Hematopoietic multipotent progenitor cell treated with erythropoietin and hydrocortisone succinate and interleukin-3 and kit ligand, for 4 days (in vitro differentiated cells): ENCODE measurements at regions not wholly inside any gene's neighbourhood (a gene's known extent, or its start where the extent isn't known, plus 50 kb on each side); places are given as distances from the start of the nearest gene placed in this dataset.

ENCODE experiments used
- DNase-seq: peaks from one replicate; pipeline ENCODE4 v3.0.0-alpha.2; 2015

DNA sequence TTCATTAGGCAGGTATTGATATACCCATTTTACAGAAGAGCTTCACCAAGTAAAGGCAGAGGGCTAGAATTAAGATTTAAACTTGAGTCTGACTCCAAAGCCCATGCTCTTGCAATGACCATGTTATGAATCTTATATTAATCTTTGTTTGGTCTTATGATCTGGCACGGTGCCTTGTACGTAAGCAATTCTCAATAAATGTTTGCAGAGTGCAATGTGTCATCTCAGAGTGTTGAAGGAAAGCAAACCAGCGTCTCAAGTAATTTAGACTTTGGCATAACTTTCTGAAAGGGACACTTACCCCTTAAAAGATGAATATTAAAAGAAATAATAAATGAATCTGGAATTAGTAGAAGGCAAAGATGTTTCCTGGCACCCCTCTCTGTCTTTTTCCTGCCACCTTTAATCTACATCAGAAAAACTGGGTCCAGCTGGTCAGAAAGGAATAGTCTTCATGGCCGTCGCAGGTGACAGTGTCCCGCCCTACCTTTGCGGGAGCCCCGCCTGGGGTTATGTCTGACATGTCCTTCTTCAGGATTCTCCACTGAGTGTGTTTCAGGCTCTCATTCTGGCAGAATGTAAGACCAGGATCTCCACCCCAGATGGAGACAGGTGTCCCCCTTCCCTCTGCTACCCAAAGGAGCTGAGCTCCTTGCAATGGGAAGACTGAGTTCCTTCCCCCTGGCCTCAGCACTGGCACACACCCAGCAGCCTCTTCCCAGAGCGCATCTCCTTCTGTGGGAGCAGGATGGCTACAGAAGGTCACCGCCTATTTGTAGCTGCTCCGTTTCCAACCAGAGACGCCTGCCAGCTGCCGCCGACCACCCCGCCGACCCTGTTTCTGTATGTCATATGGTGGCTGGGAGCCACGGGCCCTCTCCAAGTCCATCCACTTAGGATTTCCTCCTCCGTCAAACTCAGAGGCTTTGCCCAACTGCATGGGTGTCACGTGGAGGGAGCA, 266.3 kb upstream of the ECI2 start:
- DNase-seq, result no peak

DNA sequence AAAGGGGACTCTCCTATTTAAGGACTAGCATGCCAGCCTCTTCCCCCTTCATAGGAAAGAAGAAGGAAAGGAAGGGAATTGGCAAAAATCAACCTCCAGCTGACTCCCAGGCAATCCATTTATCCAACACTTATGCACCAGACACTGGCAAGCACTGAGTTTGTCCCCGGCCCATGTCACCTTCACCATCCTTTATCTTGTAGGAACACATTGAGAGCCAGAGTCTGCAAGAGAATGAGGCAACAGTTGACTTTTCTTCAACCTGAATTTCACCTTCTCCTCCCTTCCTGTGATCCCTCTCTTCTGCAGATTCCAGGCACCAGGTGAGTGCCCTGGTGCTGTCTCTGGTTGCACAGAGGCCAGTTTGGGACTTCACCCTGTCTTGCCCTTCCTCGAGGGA, 264.3 kb upstream of the ECI2 start:
- no peak for DNase-seq

DNA sequence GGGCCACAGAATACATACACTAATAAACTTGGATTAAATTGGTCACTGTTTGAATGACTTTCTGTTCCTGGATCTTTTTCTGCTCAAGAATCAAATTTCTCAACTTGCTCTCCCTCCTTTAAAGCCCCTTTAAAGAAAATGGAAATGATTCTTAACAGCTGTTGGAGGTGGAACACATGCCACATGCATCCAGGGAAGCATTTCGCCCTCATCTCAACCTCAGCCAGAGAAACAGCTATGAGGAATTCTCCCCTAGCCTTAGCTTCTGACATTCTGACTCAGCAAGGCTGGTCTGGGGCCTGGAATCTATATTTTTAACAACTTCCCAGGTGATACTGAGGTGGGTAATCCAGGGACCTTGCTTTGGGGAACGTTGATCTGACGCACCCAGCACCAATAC, 263.4 kb upstream of the ECI2 start:
- no peak for DNase-seq

DNA sequence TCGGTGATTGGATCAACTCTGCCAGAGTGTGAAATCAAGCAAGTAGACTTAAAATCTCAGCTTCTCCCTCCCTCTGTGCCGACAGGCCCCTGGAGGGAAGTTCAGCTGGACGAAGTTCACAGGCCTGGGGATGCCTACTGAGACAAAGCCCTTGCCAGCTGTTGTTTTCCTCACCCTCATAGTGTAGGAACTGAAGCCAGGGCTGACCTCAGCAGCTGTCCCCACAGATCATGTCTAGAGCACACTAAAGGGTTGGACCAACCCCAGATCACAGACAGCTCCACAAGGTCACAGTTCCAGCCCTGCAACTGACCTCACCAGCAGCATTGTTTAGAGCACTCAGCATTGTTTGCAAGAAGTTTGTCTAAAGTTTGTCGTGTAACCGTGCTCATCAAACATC, 261.9 kb upstream of the ECI2 start:
- DNase-seq, result no peak

DNA sequence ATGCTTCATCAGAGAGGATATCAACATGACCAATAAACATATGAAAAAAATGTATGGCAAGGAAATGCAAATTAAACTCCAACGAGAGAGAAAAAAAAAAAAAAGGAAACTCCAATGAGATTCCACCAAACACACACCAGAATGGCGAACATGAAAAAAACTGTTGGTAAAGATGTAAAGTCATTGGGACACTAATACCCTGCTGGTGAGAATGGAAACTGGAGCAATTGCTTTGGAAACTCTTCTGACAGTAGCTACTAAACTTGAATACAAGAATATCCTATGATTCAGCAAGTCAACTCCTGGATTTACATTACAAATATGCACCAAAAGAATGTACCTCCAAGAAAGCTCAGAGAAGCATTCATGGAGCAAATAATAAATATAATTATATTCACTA, 260.7 kb upstream of the ECI2 start:
- no peak for DNase-seq

DNA sequence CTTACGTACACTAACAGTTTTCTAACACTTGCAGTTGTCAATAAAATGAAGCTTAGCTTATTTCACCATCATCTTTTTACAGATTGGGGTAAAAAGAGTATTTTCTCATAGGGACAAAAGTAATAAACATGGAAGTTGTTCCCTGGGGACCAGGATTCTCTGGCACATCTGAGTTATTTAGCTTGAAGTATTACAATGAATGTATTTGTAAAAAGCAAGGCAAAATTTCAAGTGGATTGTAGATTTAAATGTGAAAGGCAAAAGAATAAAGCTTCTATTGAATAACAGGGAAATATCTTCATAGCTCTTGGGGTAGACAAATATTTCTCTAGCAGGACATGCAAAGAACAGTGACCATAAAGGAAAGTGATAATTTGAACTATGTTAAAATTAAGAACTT, 260.0 kb upstream of the ECI2 start:
- DNase-seq, result no peak

DNA sequence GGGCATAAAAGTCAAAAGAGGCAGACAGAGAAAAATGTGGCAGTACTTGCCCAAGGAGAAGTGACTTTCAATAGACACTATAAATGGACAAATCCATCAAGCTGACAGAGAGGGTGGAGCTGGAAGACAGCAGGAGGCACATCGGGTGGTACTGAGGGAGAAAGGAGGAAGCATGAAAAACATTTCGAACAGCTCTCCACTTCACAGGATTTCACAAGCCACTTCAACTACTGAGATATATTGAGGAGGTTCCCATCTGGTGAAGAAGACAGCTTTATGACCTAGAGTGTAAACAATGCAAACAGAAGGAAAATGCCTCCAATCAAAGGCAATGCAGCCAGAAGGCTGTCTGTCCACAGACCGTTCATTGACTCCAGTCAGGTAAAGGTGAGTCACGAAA, 259.4 kb upstream of the ECI2 start:
- peak; percentile 4 for DNase-seq

DNA sequence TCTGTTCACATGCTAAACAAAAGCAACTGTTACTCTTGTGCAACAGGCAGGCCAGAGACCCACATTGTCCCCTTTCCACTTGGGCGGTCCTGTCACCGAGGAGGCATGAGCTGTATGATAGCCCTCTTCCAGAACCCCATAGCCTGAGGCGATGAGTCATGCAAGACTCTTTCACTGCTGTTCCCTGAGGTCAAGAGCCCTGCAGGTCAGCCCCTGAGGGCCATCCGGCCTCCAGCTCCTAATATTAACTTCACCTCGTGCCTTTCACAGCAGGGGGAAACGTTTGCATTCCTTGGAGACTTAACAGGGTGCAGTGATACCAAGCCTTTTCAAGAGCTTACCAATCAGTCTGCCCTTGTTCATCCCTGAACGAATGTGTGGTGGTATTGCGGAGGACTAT, 253.3 kb upstream of the ECI2 start:
- DNase-seq, result no peak

DNA sequence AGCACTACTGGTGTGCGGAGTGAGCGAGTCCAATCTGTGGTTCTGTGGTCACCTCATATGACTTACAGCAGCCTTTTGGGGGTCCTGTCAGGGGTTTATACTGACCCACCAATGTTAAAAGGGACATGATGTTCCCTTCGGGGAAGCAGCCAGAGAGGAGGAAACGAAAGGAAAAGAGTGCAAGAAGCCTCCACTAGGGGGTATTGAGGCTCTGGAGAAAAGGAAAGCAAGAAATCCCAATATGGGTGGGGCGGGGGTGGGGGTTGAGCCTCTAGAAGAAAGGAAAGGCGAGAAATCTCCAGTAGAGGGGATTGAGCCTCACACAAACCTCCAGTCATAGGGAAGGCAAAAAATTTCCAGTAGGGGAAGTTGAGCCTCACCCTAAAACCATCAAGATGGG, 249.3 kb upstream of the ECI2 start:
- no peak for DNase-seq

DNA sequence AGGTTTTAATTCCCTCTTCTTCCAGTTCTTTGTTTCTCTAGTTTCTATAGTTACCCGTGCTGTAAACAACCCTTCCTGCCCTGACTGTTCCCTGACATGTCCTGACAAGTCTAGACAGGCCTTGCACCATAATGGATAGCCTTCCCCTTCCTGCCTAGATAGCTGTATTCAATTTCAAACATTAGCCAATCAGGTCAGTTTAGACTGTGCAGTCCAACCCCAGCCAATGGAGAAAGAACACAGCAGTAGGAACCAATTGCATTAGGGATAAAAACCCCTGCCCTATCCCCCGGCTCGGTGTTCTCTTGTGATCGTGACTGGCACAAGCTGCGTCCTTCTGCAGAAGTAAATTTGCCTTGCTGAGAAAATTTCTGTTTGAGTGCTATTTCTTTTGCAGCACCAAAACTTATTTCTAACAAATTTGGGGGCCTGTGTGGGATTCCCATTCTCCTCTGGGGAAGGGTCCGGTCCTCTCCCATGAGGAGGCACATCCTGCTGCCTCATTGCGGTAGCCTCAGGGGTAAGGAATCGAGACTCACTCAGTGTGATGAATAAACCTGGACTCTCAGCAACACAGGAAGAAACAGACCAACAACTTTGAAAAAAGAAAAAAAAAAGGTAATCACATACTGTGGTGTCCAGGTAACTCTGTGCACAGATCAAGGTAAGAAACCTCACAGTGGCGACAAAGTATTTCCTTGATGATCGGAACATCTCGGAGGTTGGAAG, 248.7 kb upstream of the ECI2 start:
- DNase-seq, result no peak

DNA sequence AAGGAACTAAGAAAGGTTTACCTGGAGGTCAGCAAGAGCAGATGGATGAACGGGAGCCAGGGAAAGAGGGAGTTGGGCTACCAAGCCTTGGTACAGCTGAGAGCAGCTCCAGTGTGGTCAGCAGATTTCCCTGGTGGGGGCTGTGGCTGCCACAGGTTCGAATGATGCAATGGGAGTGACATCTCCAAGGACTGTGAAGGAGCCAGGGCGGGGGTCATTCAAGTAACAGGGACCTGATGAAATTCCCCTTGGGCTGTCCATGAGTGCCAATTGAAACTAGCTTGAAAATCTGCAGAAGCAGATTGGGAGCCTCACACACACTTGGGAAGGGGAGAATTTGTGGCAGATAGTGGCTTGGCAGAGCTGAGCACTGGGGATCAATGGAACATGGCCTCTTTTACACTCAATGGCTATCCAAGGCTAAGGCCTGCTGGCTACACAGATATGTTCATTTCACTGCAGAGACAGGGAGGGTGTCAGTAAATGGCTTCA, 247.0 kb upstream of the ECI2 start:
- DNase-seq, result no peak

DNA sequence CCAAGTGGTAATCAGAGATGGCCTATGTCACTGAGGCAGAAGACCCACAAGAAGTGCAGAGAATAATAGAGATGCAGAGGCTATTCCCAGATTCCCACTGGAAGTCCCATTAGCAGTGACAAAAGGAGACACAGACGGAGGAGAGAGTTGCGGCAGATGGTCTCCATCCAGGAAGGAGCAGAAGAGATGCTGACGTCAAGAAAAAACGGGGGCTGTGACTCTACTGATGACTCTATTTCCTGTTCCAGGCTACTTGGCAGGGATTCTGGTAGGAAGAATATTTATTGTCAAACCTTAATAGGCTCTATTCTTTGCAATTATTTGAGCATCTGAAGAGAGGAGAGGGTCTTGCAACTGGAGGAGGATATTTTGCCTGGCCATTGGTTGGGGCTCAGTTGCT, 246.0 kb upstream of the ECI2 start:
- DNase-seq, result no peak

DNA sequence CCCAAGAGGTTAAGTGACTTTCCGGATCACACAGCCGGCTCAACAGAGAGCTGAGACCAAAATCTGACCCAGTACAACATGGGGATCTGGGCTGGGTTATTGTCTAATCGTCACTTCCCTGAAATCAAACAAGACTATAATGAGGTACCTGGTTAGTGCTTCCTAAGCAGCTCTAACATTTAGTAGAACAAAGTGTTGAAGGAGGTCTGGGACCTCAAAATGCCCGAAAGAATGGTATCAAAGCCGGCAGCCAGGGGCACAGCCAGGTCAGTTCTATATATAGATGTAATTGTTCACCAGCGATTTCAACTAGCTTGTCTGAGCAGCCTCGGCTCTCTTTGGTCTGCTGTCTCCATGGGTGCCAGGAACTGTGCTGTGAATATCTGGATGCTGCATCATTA, 245.5 kb upstream of the ECI2 start:
- DNase-seq, result no peak

DNA sequence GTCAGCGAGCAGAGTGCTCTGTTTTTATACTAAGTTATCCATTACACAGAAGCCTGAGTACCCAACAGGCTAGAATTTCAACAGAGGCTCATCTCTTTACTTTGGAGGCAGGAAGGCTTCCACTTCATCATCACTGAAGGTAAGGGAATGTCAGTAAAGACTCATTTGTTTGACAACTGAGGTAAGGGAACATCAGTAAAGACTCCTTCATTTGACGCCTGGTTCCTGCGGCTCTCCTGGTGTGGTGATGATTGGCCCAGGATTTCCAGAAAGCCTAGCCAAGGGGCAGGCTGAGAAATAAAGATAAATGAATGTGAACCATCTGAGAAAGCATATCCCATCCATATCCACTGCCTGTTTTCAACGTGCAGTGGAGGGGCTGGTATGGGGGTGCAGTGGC, 244.6 kb upstream of the ECI2 start:
- no peak for DNase-seq

DNA sequence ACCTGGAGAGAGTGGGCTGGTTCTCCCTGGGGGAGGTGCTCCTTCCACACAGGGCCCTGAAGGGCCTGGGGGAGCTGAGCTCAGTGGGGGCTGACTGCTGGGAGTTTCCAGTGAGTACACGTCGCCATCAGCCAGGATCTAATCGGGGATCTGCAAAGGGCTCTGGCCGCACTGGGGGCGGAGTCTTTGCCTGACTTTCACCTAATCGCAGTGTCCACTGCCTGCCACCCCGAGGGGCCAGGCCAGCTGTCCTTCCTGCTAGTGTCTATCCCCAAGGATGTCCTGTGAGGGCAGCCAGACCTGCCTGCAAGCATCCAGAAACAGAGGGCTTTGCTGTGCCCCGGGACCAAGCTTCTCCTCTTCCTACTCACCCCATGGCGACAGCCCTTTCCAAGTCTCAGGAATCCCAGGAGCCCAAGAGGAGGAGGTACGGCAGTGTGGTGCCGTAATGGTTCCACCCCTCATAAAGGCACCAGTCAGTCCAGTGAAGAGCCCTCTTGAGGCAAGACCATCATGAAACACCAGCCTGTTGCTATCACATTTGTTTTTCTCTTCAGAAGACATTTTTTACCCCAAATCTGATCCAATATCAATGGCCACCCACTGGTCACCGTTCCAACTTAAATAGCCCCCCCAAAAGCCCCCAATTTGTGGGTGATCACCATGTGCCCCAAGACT, 243.1 kb upstream of the ECI2 start:
- DNase-seq, result no peak

DNA sequence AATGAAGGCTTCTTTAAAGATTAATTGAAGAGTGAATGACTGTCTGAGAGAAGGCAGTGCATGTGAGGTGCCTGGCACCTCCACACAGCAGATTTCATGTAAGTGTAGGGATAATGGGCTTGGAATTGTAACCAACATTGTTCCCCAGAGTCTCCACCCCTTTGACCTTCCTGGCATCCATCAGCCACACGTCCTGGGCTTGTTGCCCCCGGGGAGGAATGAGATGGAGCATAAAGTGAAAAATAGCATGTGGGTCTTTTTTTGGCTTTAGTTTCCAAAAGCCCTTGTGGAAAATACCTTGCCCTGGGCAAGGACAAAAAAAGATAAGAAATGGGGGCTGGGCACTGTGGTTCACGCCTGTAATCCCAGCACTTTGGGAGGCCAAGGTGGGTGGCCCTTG, 242.2 kb upstream of the ECI2 start:
- no peak for DNase-seq

DNA sequence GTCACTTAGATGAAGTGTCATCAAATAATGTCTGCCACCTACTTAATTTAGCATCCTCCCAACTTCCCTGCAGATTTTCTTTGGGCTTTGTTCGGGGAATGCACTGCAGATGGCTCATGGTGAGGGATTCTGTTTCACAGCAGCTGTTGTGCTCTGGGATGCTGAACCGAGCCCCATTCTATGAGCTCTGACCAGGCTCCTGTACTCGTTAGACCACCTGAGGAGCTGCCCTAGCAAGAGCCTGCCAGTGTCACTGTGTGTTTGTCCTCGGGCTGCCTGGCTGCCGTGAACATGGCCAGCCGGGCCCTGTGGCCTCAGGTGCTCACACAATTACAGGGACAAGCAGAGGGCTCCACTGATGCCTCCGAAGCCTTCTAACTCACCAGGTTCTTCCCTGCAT, 238.8 kb upstream of the ECI2 start:
- DNase-seq, result no peak

DNA sequence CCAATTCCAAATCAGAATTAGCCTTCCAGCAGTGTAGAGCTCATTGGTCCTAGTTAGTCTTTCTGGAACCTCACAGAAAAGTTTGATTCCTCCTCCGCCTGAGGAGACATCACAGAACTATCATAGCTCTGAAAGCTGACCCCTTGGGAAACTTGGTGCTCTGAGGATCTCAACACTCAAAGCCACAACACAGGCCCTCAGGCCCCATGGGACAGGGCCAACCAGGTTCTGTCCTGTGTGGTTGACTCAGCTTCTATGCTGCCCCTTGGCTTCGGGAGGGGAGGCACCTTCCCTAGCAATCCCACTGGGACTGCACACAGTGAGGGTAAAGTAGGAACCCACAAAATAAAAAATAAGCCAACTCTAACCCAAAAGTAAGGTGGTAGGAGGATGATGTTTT, 237.5 kb upstream of the ECI2 start:
- no peak for DNase-seq

DNA sequence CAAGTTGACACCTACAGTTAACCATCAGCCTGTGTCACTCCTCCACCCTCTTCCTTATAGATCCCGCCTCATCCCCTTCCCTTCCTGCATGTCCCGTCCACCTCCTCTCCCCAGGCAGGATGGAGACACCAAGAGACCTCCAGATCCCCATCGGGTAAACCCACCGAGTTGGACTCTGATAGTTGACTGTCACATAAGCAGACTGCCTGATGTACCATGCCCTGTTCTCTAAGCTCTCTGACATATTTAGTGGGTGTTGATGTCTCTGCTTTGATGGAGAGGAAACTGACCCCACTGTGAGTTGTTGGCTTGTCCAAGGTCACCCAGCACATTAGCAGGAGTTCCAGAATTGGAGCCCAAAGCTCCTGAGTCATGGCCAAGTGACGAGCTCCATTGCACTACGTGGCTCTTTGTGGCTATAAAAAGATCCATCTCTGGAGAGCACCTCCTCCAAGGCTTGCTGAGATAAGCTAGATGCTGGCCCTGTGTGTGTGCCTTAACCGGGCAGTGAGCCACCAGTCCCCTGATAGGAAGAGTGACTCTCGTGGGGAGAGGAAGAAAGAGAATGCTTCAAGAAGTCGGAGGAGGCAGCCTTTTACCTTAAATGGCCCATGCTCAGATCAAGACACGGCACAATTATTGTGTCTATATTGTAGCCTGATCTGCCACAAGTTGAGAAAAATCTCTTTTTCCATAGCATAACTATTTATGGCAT, 236.0 kb upstream of the ECI2 start:
- DNase-seq, result peak; percentile 30

DNA sequence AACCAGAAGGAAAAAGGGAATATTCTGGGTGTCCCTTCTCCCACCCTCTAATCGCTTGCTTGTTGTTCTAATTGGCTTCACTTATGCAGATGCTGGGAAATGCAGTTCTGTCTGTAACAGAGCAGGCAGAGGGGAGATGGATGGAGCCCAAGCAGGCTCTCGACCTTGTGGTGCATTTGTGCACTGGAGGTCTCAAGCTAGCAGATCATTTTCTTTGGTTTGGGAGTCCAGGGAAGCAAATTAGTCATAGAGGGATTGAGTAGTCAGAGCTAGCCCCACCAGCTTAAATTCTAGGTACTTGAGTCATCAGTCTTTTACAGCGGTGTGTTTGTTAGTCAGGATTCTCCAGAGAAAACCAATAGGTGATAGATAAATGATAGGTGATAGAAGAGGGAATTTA, 234.7 kb upstream of the ECI2 start:
- no peak for DNase-seq

DNA sequence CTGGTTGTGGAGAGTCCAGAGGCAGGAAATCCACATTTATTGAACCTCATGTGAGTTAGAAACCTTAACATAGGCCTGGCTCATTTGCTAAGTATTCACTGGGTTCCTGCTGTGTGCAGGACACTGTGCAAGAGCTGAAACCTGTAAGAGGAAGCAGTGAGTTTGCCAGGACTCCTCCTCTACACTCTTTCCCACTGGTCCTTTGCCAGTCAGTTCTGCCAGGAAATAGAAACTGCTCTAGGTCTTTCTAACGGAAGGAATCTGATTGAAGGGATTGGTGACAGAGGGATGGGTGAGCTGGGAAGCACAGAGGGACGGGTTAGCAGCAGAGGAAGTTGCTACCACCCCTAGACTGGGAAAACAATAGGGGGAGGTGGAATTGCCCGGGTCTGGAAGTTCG, 234.2 kb upstream of the ECI2 start:
- DNase-seq, result no peak

DNA sequence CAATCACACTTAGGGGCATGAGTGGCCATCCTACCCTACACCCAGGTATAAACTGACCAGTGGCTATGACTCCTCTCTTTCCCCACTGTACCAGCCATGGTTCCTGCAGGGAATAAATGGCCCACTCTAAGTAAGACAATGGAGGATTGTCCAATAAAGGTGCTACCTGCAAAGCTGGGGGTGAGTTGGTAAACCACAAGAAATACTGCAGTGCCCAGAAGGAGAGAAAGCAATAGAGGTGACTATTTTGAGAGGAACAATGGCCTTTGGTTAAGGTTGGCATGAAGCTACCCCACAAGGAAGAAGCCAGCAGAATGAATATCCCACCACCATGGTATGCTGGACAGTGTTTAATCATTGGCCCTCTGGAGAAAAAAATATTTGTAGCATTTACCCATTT, 233.3 kb upstream of the ECI2 start:
- DNase-seq, result no peak

DNA sequence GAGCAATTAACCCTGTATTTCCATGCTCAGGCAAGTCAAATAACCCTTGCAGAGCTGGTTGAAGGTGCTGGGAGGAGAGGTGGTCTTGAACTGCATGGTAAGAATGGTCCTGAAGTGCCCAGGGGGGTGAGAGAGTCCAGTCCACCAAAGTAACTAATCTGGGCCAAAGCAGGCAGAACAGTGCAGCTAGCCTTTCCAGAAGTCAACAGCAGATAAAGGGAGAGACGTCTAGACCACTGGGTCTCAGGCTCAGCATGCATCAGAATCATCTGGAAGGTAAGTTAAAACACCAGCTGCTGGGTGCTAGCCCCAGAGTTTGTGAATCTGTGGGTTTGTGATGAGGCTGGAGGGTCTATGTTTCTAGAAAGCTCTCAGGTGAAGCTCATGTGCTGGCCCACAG, 232.3 kb upstream of the ECI2 start:
- no peak for DNase-seq
